H9 (cell line): ENCODE measurements at regions not wholly inside any gene's neighbourhood (a gene's known extent, or its start where the extent isn't known, plus 50 kb on each side); places are given as distances from the start of the nearest gene placed in this dataset.

ENCODE experiments used
- DNase-seq: peaks from one replicate; pipeline ENCODE4 v3.0.0-alpha.2; 2017
- H2AFZ ChIP-seq: one replicate; pipeline ENCODE4 v1.6.1; 2013; ENCODE audit warnings: mild to moderate bottlenecking, low read length, control low read depth, moderate library complexity
- H2AK5ac ChIP-seq: 2 replicates; pipeline ENCODE4 v1.6.1; 2013; ENCODE audit warnings: low read length, control low read depth, mixed read lengths; ENCODE audit not compliant: insufficient read length
- H2BK120ac ChIP-seq: one replicate; pipeline ENCODE4 v1.6.1; 2013; ENCODE audit warnings: low read depth, mild to moderate bottlenecking, low read length, control low read depth, inconsistent platforms; ENCODE audit not compliant: poor library complexity, severe bottlenecking
- H2BK12ac ChIP-seq: 2 replicates; pipeline ENCODE4 v1.6.1; 2013; ENCODE audit warnings: low read length, control low read depth, mixed read lengths, low read depth; ENCODE audit not compliant: insufficient read length
- H2BK15ac ChIP-seq: 2 replicates; pipeline ENCODE4 v1.6.1; 2013; ENCODE audit warnings: low read depth, low read length, control low read depth
- H2BK20ac ChIP-seq: one replicate; pipeline ENCODE4 v1.6.1; 2013; ENCODE audit warnings: low read depth, mild to moderate bottlenecking, low read length, control low read depth, inconsistent platforms; ENCODE audit not compliant: poor library complexity, severe bottlenecking
- H2BK5ac ChIP-seq: 2 replicates; pipeline ENCODE4 v1.6.1; 2013; ENCODE audit warnings: low read length, control low read depth, mixed read lengths; ENCODE audit not compliant: insufficient read length
- H3K14ac ChIP-seq: 2 replicates; pipeline ENCODE4 v1.6.1; 2013; ENCODE audit warnings: low read length, control low read depth; ENCODE audit not compliant: insufficient read depth
- H3K18ac ChIP-seq: 2 replicates; pipeline ENCODE4 v1.6.1; 2013; ENCODE audit warnings: low read depth, mild to moderate bottlenecking, mixed read lengths, low read length, control low read depth; ENCODE audit not compliant: insufficient read length
- H3K23ac ChIP-seq: 2 replicates; pipeline ENCODE4 v1.6.1; 2013; ENCODE audit warnings: low read length, control low read depth, mixed read lengths, low read depth; ENCODE audit not compliant: insufficient read length
- H3K23me2 ChIP-seq: 2 replicates; pipeline ENCODE4 v1.6.1; 2013; ENCODE audit warnings: low read depth, mild to moderate bottlenecking, mixed read lengths, low read length, control low read depth; ENCODE audit not compliant: insufficient read length, poor library complexity, severe bottlenecking
- H3K27ac ChIP-seq: 2 replicates; pipeline ENCODE4 v1.5.1; 2013; ENCODE audit warnings: low read length, control low read depth, mixed read lengths, low read depth; ENCODE audit not compliant: insufficient read length
- H3K27me3 ChIP-seq: 2 replicates; pipeline ENCODE4 v1.6.1; 2013; ENCODE audit warnings: low read length, control low read depth, inconsistent platforms; ENCODE audit not compliant: insufficient read depth
- H3K4ac ChIP-seq: 2 replicates; pipeline ENCODE4 v1.6.1; 2013; ENCODE audit warnings: low read depth, mild to moderate bottlenecking, control low read depth, inconsistent platforms, low read length, moderate library complexity
- H3K4me1 ChIP-seq: 2 replicates; pipeline ENCODE4 v1.6.1; 2013; ENCODE audit warnings: low read length, control low read depth, inconsistent platforms; ENCODE audit not compliant: insufficient read depth
- H3K4me2 ChIP-seq: 2 replicates; pipeline ENCODE4 v1.6.1; 2013; ENCODE audit warnings: low read length, control low read depth, mixed read lengths; ENCODE audit not compliant: insufficient read length, insufficient read depth
- H3K56ac ChIP-seq: 2 replicates; pipeline ENCODE4 v1.6.1; 2013; ENCODE audit warnings: low read depth, mild to moderate bottlenecking, mixed read lengths, low read length, control low read depth; ENCODE audit not compliant: insufficient read length
- H3K79me1 ChIP-seq: 2 replicates; pipeline ENCODE4 v1.6.1; 2013; ENCODE audit warnings: low read depth, mild to moderate bottlenecking, moderate library complexity, low read length, control low read depth, inconsistent platforms; ENCODE audit not compliant: insufficient read depth, poor library complexity, severe bottlenecking
- H3K79me2 ChIP-seq: 2 replicates; pipeline ENCODE4 v1.6.1; 2013; ENCODE audit warnings: low read length, control low read depth, inconsistent platforms; ENCODE audit not compliant: insufficient read depth
- H3K9ac ChIP-seq: 2 replicates; pipeline ENCODE4 v1.6.1; 2013; ENCODE audit warnings: low read length, control low read depth, mixed read lengths; ENCODE audit not compliant: insufficient read length; ENCODE audit errors: extremely low read depth
- H3K9me3 ChIP-seq: one replicate; pipeline ENCODE4 v1.6.1; 2013; ENCODE audit warnings: low read depth, low read length, inconsistent platforms; ENCODE audit not compliant: control insufficient read depth
- H3T11ph ChIP-seq: one replicate; pipeline ENCODE4 v1.6.1; 2013; ENCODE audit warnings: mild to moderate bottlenecking, low read length, control low read depth, inconsistent platforms
- H4K20me1 ChIP-seq: one replicate; pipeline ENCODE4 v1.6.1; 2013; ENCODE audit not compliant: control insufficient read depth, insufficient read length, insufficient read depth
- H4K5ac ChIP-seq: 2 replicates; pipeline ENCODE4 v1.6.1; 2013; ENCODE audit warnings: low read depth, mild to moderate bottlenecking, mixed read lengths, low read length, control low read depth; ENCODE audit not compliant: insufficient read length
- H4K8ac ChIP-seq: replicated peaks from 2 replicates; pipeline ENCODE4 v1.6.1; 2013; ENCODE audit warnings: low read length, control low read depth, mixed read lengths, low read depth; ENCODE audit not compliant: insufficient read length
- H4K91ac ChIP-seq: 2 replicates; pipeline ENCODE4 v1.6.1; 2013; ENCODE audit warnings: low read depth, mild to moderate bottlenecking, moderate library complexity, mixed read lengths, low read length, control low read depth; ENCODE audit not compliant: insufficient read length
- H3K27ac Mint-ChIP-seq, 3 experiments: 2 replicates in 2 of 3; 3 replicates in 1 of 3; pipeline ENCODE4 v1.8.0; 2020 to 2021; ENCODE audit warnings: mixed read lengths in 3 of 3, mild to moderate bottlenecking in 1 of 3, moderate library complexity in 1 of 3
- H3K27me3 Mint-ChIP-seq: 2 replicates; pipeline ENCODE4 v1.8.0; 2021; ENCODE audit warnings: low read depth, mild to moderate bottlenecking, moderate library complexity, mixed read lengths
- H3K36me3 Mint-ChIP-seq, 3 experiments: 2 replicates in 2 of 3; 3 replicates in 1 of 3; pipeline ENCODE4 v1.8.0; 2020 to 2021; ENCODE audit warnings: low read depth in 3 of 3, mixed read lengths in 3 of 3; ENCODE audit not compliant: insufficient read depth in 1 of 3
- H3K4me1 Mint-ChIP-seq, 2 experiments: 2 replicates each; pipeline ENCODE4 v1.8.0; 2020; ENCODE audit warnings: mixed read lengths in 2 of 2
- H3K4me3 Mint-ChIP-seq, 2 experiments: 2 replicates in 1 of 2; 3 replicates in 1 of 2; pipeline ENCODE4 v1.8.0; 2020 to 2021; ENCODE audit warnings: mild to moderate bottlenecking in 2 of 2, mixed read lengths in 2 of 2, moderate library complexity in 1 of 2
- H3K9me3 Mint-ChIP-seq, 2 experiments: 2 replicates in 1 of 2; 3 replicates in 1 of 2; pipeline ENCODE4 v1.8.0; 2020; ENCODE audit warnings: mild to moderate bottlenecking in 2 of 2, mixed read lengths in 2 of 2, moderate library complexity in 1 of 2
- WGBS: extraction: QIAGEN DNeasy Blood & Tissue Kit; methylation state at CpG from one replicate; pipeline ENCODE4 v1.1.7; 2013; ENCODE audit warnings: missing lambda C conversion rate, low lambda C conversion rate, mixed read lengths; ENCODE audit not compliant: insufficient read length; ENCODE audit errors: extremely low coverage; 5-methylcytosine and 5-hydroxymethylcytosine counted together
- TF ChIP-seq, protein P1 (sequence below): fragments of 200-600 bp; sonication (generic); conservative IDR thresholded peaks from 3 replicates; pipeline ENCODE4 v1.8.0; 2021; ENCODE audit warnings: antibody characterized with exemption, mild to moderate bottlenecking

- Histone ChIP-seq H3K4ac (no peak overlapping the region), H3T11ph (no peak overlapping the region), H2BK12ac (no peak overlapping the region), H3K4me2 (peak overlapping the region; percentile 67), H2AK5ac (no peak overlapping the region), H3K23ac (no peak overlapping the region), H3K14ac (no peak overlapping the region), H3K27me3 (no peaks in the 10 kb centered on the region), H4K91ac (no peak overlapping the region), H3K56ac (no peak overlapping the region), H3K18ac (no peak overlapping the region), H2AFZ (peak overlapping the region; percentile 92), H4K8ac (no peak overlapping the region), H3K9me3 (no peaks in the 10 kb centered on the region), H2BK20ac (no peak overlapping the region), H3K9ac (no peak overlapping the region), H2BK120ac (no peak overlapping the region), H3K4me1 (peaks cover 3% of the 10 kb centered on the region; the same call in 1 of the 2 replicates), H3K79me2 (no peaks in the 10 kb centered on the region), H2BK5ac (no peak overlapping the region), H2BK15ac (no peak overlapping the region), H3K27ac (no peak overlapping the region), H4K5ac (no peak overlapping the region), H4K20me1 (no peaks in the 10 kb centered on the region), H3K23me2 (no peaks in the 10 kb centered on the region), H3K79me1 (no peaks in the 10 kb centered on the region)
- TF ChIP-seq, protein P1, sequence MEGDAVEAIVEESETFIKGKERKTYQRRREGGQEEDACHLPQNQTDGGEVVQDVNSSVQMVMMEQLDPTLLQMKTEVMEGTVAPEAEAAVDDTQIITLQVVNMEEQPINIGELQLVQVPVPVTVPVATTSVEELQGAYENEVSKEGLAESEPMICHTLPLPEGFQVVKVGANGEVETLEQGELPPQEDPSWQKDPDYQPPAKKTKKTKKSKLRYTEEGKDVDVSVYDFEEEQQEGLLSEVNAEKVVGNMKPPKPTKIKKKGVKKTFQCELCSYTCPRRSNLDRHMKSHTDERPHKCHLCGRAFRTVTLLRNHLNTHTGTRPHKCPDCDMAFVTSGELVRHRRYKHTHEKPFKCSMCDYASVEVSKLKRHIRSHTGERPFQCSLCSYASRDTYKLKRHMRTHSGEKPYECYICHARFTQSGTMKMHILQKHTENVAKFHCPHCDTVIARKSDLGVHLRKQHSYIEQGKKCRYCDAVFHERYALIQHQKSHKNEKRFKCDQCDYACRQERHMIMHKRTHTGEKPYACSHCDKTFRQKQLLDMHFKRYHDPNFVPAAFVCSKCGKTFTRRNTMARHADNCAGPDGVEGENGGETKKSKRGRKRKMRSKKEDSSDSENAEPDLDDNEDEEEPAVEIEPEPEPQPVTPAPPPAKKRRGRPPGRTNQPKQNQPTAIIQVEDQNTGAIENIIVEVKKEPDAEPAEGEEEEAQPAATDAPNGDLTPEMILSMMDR, result peak; percentile 69
- H3K27me3 Mint-ChIP-seq, result peaks cover 13% of the 10 kb centered on the region
- H3K9me3 Mint-ChIP-seq, result peaks cover 52 to 63% of the 10 kb centered on the region in 2 experiments
- peak overlapping the region; percentile 48 to 57; a peak in 4 of 5 replicates for H3K4me3 Mint-ChIP-seq
- H3K27ac Mint-ChIP-seq, result no peak overlapping the region
- H3K4me1 Mint-ChIP-seq, result peaks cover 15 to 17% of the 10 kb centered on the region in 2 experiments
- peaks cover 0 to 2% (median 0%) of the 10 kb centered on the region in 3 experiments; a peak in 2 of 7 replicates for H3K36me3 Mint-ChIP-seq
- WGBS, result no CpG with 5 or more reads among the region's 10 CpGs
- peak; percentile 42 for DNase-seq
These were observed 82.9 kb upstream of the TAB3 start for GRCh38 chrX:30971774-30972603.
